Renal cortical epithelial cell (primary cell): ENCODE measurements at regions not wholly inside any gene's neighbourhood (a gene's known extent, or its start where the extent isn't known, plus 50 kb on each side); places are given as distances from the start of the nearest gene placed in this dataset.

Source experiments
- DNase-seq: peaks from one replicate; pipeline ENCODE4 v3.0.0-alpha.2; 2011; ENCODE audit warnings: low read depth

- DNase-seq: no peak
Observed at GRCh38 chr2:240209493-240209892, 69.0 kb upstream of the OTOS start.

GRCh38 chr2:240210198-240210965, 69.9 kb upstream of the OTOS start:
- DNase-seq: no peak

GRCh38 chr2:240211096-240211495, 70.6 kb upstream of the OTOS start:
- no peak for DNase-seq

GRCh38 chr2:240211598-240212424, 71.4 kb upstream of the OTOS start:
- no peak for DNase-seq

GRCh38 chr2:240212425-240213225, 72.2 kb upstream of the OTOS start:
- DNase-seq: no peak

GRCh38 chr2:240213226-240213475, 72.7 kb upstream of the OTOS start:
- no peak for DNase-seq

GRCh38 chr2:240213476-240214421, 73.3 kb upstream of the OTOS start:
- DNase-seq: no peak

GRCh38 chr2:240214790-240215675, 74.6 kb upstream of the OTOS start:
- DNase-seq: no peak

- DNase-seq: no peak
Observed at GRCh38 chr2:240215676-240216051, 75.2 kb upstream of the OTOS start.

GRCh38 chr2:240216167-240216566, 75.7 kb upstream of the OTOS start:
- no peak for DNase-seq

- DNase-seq: no peak
Observed at GRCh38 chr2:240217431-240218301, 77.2 kb upstream of the OTOS start.

GRCh38 chr2:240219208-240219890, 78.9 kb upstream of the OTOS start:
- no peak for DNase-seq

- DNase-seq: peak; percentile 78
Observed at GRCh38 chr2:240220371-240220770, 79.9 kb upstream of the OTOS start.

GRCh38 chr2:240223631-240224030, 83.2 kb upstream of the OTOS start:
- DNase-seq: no peak

- peak; percentile 94 for DNase-seq
Observed at GRCh38 chr2:240224676-240225075, 84.2 kb upstream of the OTOS start.

- DNase-seq: no peak
Observed at GRCh38 chr2:240225131-240225530, 84.7 kb upstream of the OTOS start.

GRCh38 chr2:240225660-240226475, 85.4 kb upstream of the OTOS start:
- no peak for DNase-seq
